ENCODE measurements at regions not wholly inside any gene's neighbourhood (a gene's known extent, or its start where the extent isn't known, plus 50 kb on each side); places are given as distances from the start of the nearest gene placed in this dataset.

GRCh38 chr2:215536510-215536909 is 100.6 kb upstream of the FN1 start:
- Histone ChIP-seq H3K27me3 (ENCODE audit: control insufficient read depth, insufficient read depth, low read length) (no peaks in the 10 kb centered on the region), H3K9me3 (ENCODE audit: control insufficient read depth, insufficient read depth, low read depth, low read length) (no peaks in the 10 kb centered on the region), H3K4me1 (ENCODE audit: control insufficient read depth, insufficient read depth, low read length) (no peaks in the 10 kb centered on the region), H3K4me3 (ENCODE audit: low read depth in 2 of 2, low read length in 2 of 2) (no peak overlapping the region), H3K27ac (ENCODE audit: low read length) (no peak overlapping the region), H3K36me3 (ENCODE audit: control insufficient read depth, insufficient read depth, low read length) (no peaks in the 10 kb centered on the region)
- TF ChIP-seq TCF7L2 (IDR thresholded peaks at IDR 0.05; ENCODE audit: low read depth, low read length) (no peak), POLR2AphosphoS5 (IDR thresholded peaks at IDR 0.05; ENCODE audit: low read depth, low read length) (no peak), SIN3A (IDR thresholded peaks at IDR 0.05; ENCODE audit: borderline replicate concordance, insufficient read depth, low read depth, low read length) (no peak), REST (IDR thresholded peaks at IDR 0.05; ENCODE audit: insufficient read depth in 1 of 2, low read depth in 2 of 2, low read length in 1 of 2) (no peak)
- TF ChIP-seq, protein P1, sequence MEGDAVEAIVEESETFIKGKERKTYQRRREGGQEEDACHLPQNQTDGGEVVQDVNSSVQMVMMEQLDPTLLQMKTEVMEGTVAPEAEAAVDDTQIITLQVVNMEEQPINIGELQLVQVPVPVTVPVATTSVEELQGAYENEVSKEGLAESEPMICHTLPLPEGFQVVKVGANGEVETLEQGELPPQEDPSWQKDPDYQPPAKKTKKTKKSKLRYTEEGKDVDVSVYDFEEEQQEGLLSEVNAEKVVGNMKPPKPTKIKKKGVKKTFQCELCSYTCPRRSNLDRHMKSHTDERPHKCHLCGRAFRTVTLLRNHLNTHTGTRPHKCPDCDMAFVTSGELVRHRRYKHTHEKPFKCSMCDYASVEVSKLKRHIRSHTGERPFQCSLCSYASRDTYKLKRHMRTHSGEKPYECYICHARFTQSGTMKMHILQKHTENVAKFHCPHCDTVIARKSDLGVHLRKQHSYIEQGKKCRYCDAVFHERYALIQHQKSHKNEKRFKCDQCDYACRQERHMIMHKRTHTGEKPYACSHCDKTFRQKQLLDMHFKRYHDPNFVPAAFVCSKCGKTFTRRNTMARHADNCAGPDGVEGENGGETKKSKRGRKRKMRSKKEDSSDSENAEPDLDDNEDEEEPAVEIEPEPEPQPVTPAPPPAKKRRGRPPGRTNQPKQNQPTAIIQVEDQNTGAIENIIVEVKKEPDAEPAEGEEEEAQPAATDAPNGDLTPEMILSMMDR (IDR thresholded peaks at IDR 0.05), result no peak
- intact Hi-C loops (cut with micrococcal nuclease; ENCODE audit: unreplicated experiment) (no loop called here), in situ Hi-C loops (cut with HindIII; ENCODE audit: low pct_unique_long_range_greater_than_20kb, low sequenced_read_pairs) (no loop called here)
- DNase-seq (ENCODE audit: low read depth, low spot score) (no peak), ATAC-seq (no peak)
- BruUV-seq (replicated peaks), result no TSS peak
- POLR2A ChIA-PET, result no interaction called here
- CTCF ChIA-PET, result no interaction called here

DNA sequence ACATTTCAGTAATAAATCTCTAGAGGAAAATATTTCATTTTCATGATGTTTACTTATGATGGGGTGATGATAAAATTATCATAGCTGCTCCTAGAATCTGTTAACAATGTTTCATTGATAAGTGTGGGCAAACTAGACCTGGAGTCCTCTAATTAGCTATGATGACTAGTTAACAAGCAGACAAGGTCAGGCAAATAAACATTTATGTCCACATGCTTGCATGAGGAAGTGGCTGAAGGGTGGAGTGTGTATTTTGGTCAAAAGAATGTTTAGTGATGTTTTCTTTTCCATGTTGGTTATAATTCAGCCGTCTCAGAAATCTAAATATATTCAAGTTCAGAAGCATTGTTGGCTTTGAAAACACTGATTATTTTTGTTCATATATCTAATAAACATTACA is 99.9 kb upstream of the FN1 start:
- H3K36me3 ChIP-seq (ENCODE audit: control insufficient read depth, insufficient read depth, low read length), result no peaks in the 10 kb centered on the region
- in situ Hi-C loops (cut with HindIII; ENCODE audit: low pct_unique_long_range_greater_than_20kb, low sequenced_read_pairs), result no loop called here
- H3K27ac ChIP-seq (ENCODE audit: low read length), result no peak overlapping the region
- ATAC-seq (no peak), DNase-seq (ENCODE audit: low read depth, low spot score) (no peak)
- no peak overlapping the region for H3K4me3 ChIP-seq (ENCODE audit: low read depth in 2 of 2, low read length in 2 of 2)
- ChIA-PET CTCF (no interaction called here), POLR2A (no interaction called here)
- no peak for TF ChIP-seq REST (IDR thresholded peaks at IDR 0.05; ENCODE audit: insufficient read depth in 1 of 2, low read depth in 2 of 2, low read length in 1 of 2)
- TF ChIP-seq, protein P1 (IDR thresholded peaks at IDR 0.05), result no peak
- TF ChIP-seq POLR2AphosphoS5 (IDR thresholded peaks at IDR 0.05; ENCODE audit: low read depth, low read length), result no peak
- no peak for TF ChIP-seq TCF7L2 (IDR thresholded peaks at IDR 0.05; ENCODE audit: low read depth, low read length)
- TF ChIP-seq SIN3A (IDR thresholded peaks at IDR 0.05; ENCODE audit: borderline replicate concordance, insufficient read depth, low read depth, low read length), result no peak
- BruUV-seq (replicated peaks), result no TSS peak
- intact Hi-C loops (cut with micrococcal nuclease; ENCODE audit: unreplicated experiment), result no loop called here
- no peaks in the 10 kb centered on the region for H3K4me1 ChIP-seq (ENCODE audit: control insufficient read depth, insufficient read depth, low read length)
- no peaks in the 10 kb centered on the region for H3K27me3 ChIP-seq (ENCODE audit: control insufficient read depth, insufficient read depth, low read length)
- no peaks in the 10 kb centered on the region for H3K9me3 ChIP-seq (ENCODE audit: control insufficient read depth, insufficient read depth, low read depth, low read length)
